SHP77 (cell line): ENCODE measurements at regions not wholly inside any gene's neighbourhood (a gene's known extent, or its start where the extent isn't known, plus 50 kb on each side); places are given as distances from the start of the nearest gene placed in this dataset.

Experiments used
- DNase-seq, 2 experiments: peaks; one replicate each; lab custom pipeline; 2025; lab: John Stamatoyannopoulos, UW

DNA sequence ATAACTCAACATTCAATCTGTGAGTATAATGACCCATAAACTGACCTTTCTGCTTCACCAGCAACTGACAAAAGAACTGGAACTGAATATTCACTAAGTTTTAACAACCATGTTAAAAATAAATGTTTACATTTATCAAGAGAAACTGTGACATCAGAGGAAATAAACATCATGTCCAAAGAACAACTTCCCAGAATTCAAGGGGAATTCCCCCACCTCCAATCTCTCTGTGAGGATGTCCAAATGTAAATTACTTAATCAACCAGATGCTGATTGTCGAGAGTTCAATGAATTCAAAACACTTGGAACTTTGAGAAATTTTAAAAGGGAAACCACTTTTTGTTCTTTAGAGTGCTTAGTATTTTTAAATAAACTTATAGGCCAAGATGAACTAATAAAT, 365.6 kb upstream of the ADGRL2 start:
- no peak for DNase-seq

DNA sequence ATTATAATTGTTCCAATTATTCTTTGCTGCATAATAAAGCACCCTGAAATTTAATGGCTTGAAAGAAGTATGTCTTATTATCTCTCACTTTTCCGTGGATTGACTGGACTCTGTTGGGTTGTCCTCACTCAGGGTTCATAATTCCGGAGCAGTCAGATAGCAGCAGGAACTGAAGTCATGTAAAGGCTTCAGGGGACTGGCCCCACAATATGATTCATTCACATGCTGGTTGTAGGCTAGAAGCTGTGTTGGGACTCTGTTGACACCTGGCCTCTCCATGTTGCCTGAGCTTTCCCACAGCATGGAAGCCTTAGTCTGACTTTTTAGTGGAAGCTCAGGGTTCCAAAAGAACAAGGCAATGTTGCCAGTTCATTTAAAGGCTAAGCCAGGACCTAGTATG, 367.1 kb upstream of the ADGRL2 start:
- no peak for DNase-seq

DNA sequence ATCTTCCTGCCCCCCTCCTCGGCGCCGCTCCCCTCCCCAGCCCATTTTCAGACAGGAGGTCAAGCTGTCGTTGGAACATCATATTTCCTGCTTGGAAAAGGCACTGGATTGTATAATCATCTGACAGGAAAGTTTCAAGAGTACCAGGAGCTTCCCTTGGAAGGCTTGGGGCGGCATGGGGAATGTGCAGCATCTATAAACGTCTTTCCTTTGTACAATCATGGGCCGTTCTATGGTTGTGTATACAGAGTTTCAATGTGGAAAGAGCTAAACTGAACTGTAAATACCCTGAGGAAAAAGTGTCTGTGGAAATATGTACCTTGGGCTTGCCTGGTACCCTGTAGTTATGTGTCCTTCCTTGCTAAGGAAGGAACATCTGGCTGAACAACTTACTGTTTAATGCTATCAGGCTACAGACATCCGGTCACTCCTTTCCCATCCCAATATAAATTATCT, 368.1 kb upstream of the ADGRL2 start:
- DNase-seq: no peak

- DNase-seq: no peak
These were observed 368.7 kb upstream of the ADGRL2 start for GRCh38 chr1:81432059-81432458.

DNA sequence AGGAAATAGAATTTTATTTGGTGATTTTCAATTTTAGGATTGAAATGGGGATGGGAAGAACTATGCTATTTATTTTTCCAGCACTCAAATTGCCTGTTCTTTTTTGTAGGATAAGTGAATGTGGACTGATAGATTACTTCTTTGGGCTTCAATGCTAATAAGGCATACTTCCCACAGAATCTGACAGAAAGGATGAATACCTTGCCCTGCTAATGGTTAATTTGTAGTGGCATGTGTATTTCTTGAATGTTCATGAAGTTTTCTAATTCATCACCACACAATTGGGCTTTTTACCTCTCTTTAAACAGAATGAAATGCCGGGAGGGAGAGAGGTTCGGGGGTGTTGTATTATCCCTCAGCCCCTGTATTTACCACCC, 369.1 kb upstream of the ADGRL2 start:
- no peak for DNase-seq

DNA sequence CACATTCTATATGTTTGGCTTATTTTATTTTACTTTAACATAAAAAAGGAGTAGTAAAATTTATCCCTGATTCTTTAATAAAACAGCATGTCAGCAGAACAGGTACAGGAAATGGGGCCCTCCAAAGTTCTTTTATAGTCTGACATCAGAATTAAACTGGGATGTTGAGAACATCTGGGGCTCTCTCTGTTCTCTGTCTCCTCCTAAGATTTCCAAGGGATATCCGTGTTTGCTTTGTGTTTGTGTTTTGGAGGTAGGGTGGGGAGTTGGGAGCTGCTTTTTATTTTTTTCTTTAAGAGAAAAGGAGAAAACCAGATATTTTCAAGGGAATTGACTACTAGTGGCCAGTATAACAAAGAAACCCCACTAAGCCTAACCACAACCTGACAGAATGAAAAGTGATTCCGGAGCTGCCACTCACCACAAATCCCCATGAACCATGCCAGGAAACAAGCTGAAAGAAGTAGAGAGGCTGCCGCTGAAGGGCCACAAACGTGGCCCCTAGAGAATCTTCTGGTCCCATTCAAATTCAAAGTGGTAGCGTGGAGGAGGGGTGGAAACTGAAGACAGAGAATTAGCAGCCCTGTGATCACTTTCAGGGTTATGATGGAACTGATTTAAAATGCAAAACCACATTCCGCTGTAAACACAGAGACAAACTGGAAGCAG, 369.6 kb upstream of the ADGRL2 start:
- no peak for DNase-seq

- DNase-seq: no peak
These were observed 370.3 kb upstream of the ADGRL2 start for GRCh38 chr1:81430236-81430938.

DNA sequence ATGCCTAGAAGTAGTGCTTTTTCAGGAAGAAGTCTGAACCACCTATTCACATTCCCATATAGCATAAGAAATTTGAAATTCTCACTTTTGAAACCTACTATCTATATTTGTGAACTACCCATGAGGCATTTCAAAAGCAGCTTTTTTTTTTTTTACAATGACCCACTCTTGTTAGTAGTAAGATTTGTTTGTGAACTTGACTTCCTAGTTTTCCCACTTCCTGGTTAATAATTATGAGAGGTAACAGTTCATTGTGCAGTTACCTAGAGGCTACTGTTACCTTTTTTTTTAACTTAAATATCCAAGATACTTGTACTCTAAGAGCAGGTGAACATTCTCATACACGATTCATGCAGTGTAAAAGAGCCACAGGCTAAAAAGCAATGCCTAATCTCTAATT, 371.7 kb upstream of the ADGRL2 start:
- no peak for DNase-seq

GRCh38 chr1:81424816-81425215, 375.9 kb upstream of the ADGRL2 start:
- no peak for DNase-seq

GRCh38 chr1:81424061-81424460, 376.7 kb upstream of the ADGRL2 start:
- peak; percentile 87 to 91 for DNase-seq

GRCh38 chr1:81420760-81421159, 380.0 kb upstream of the ADGRL2 start:
- DNase-seq: no peak

GRCh38 chr1:81414488-81415015, 386.2 kb upstream of the ADGRL2 start:
- no peak for DNase-seq

- no peak for DNase-seq
These were observed 387.8 kb upstream of the ADGRL2 start for GRCh38 chr1:81412954-81413353.

DNA sequence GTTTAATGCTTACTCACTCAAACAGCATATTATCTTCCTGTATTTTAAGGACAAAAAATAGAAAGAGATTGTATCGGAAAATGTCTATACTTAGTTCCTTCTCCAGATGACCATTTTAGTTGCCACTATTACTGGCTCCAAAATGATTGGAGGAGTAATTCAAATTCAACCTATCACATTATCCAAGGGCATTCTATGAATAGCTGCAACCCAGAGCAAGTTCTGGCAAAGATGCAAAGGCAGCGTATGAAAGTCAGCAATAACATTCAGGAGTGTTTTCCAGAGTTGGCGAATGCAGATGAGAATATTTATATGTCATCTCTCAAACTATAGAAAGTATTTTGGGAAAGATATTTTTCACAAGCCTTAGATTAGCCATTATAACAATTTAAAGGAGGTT, 389.8 kb upstream of the ADGRL2 start:
- DNase-seq: no peak

GRCh38 chr1:81410351-81410750, 390.4 kb upstream of the ADGRL2 start:
- DNase-seq: no peak

GRCh38 chr1:81409780-81410274, 390.9 kb upstream of the ADGRL2 start:
- DNase-seq: no peak

- no peak for DNase-seq
These were observed 391.5 kb upstream of the ADGRL2 start for GRCh38 chr1:81409262-81409661.

- no peak for DNase-seq
These were observed 392.3 kb upstream of the ADGRL2 start for GRCh38 chr1:81408419-81408818.

DNA sequence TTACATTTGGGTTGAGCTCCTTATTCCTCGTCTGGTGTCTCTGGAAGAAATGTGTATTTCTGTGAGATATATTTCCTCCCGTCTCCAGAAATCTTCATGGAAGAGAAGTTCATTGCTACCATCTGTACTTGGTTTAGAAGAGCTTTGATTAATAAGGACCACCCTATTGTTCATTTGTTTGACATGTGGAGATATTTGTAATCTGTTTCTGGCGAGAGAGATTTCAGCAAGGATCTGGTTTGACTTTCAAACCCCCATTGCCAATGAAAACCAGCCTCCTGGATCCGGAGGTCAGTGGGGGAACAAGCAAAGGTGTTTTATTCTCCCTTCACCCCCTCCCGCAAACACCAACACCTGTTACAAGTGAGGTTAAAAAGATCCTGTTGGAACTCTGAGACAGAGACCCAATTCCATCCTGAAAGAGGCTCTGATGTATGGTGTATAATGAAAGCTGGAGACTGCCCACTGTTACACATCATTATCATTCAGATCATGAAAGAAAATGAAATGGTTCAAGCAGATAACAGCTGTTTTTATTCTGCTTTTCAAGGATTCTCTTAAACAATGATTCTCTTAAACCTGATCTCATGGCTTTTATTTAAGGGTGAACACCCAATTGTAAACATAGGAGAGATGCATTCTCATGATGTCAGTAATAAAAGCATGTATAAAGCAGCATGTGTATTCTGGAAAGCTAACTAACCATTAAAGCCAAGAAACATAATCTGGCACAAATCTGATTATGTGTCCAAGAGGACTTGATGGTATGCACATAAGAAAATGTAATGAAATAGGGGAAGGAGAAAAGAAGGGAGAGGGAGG, 393.5 kb upstream of the ADGRL2 start:
- DNase-seq: no peak

GRCh38 chr1:81406292-81406999, 394.3 kb upstream of the ADGRL2 start:
- no peak for DNase-seq

GRCh38 chr1:81398041-81398440, 402.7 kb upstream of the ADGRL2 start:
- DNase-seq: no peak
